ENCODE measurements at regions not wholly inside any gene's neighbourhood (a gene's known extent, or its start where the extent isn't known, plus 50 kb on each side); places are given as distances from the start of the nearest gene placed in this dataset.

DNA sequence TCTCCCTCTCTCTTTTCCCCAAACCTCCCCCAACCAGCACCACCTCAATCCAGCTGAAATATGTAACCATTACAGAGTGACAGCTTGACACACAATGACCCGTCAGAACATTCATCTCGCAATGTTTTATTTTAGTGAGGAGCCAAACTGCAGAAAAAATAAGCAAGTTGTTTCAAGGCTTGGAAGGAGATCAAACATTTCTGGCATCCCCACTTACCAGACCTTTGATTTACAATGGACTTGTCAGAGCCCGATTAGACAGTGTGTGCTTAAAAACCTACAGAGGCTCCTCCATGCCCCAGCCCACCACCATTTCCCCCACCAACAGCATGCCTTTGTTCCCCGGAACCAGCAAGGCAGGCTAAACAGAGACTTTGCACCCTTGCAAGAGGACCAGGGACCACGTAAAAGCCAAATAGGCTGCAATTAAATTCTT lies 382.8 kb upstream of the ZNF507 start:
- ATAC-seq (peak; percentile 66), DNase-seq (peak in 2 of 4 donors; percentile 89 to 90)
- TF ChIP-seq, protein P1, sequence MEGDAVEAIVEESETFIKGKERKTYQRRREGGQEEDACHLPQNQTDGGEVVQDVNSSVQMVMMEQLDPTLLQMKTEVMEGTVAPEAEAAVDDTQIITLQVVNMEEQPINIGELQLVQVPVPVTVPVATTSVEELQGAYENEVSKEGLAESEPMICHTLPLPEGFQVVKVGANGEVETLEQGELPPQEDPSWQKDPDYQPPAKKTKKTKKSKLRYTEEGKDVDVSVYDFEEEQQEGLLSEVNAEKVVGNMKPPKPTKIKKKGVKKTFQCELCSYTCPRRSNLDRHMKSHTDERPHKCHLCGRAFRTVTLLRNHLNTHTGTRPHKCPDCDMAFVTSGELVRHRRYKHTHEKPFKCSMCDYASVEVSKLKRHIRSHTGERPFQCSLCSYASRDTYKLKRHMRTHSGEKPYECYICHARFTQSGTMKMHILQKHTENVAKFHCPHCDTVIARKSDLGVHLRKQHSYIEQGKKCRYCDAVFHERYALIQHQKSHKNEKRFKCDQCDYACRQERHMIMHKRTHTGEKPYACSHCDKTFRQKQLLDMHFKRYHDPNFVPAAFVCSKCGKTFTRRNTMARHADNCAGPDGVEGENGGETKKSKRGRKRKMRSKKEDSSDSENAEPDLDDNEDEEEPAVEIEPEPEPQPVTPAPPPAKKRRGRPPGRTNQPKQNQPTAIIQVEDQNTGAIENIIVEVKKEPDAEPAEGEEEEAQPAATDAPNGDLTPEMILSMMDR (IDR thresholded peaks at IDR 0.05), result no peak
- H3K27me3 ChIP-seq, result no peaks in the 10 kb centered on the region
- intact Hi-C loops (cut with DNase I), result no loop called here
- H3K9me3 ChIP-seq, result no peaks in the 10 kb centered on the region
- H3K27ac ChIP-seq, result no peak overlapping the region
- peaks cover 0 to 8% of the 10 kb centered on the region in 2 donors for H3K4me1 ChIP-seq
- no peaks in the 10 kb centered on the region for H3K36me3 ChIP-seq
- H3K4me3 ChIP-seq, result no peak overlapping the region

DNA sequence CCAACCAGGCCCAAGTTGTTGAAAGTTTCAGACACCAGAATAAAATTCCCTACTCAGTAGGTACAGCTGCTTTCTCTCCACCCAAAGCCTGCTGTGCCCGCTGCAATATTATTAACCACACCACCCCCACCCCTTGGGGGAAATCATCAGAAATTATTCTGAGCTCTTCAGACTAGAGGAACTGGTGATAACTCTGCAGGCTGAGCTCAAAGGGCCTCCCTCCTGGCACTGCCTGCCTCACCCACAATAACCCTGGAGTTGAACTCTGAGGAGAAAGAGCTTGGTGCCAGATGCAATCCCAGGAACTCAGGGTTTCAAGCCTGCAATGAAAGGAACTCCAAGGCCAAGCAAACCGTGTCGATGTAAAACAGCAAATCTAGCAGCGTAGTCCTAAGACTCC lies 381.7 kb upstream of the ZNF507 start:
- intact Hi-C loops (cut with DNase I), result no loop called here
- H3K27ac ChIP-seq, result no peak overlapping the region
- no peak for ATAC-seq

DNA sequence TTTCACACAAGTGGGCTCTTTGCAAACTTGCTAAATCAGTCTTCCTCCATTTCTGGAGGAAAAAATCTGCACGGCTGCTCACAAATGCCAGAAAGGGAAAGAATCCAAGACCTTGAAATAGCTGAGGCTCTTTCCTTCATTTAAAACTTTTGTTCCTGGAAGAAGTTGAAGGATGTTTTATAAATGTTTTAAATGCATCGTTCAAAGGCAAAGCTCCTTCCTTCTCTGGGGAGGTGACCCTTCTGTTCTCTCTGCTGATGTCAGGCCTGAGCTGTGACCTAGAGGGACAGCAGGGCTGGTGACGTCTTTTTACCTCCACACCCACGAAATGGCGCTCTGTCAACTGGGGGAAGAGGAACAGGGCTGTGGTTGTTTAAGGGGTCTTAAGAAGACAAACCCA lies 376.4 kb upstream of the ZNF507 start:
- Histone ChIP-seq H3K4me3 (no peak overlapping the region), H3K9me3 (no peaks in the 10 kb centered on the region), H3K27ac (no peak overlapping the region), H3K4me1 (no peaks in the 10 kb centered on the region), H3K36me3 (no peaks in the 10 kb centered on the region), H3K27me3 (no peaks in the 10 kb centered on the region)
- intact Hi-C loops (cut with DNase I), result no loop called here
- TF ChIP-seq, protein P1 (IDR thresholded peaks at IDR 0.05), result no peak
- no peak for ATAC-seq
- DNase-seq, result no peak

More for the DNA sequence above, 381.7 kb upstream of the ZNF507 start:
- TF ChIP-seq, protein P1 (IDR thresholded peaks at IDR 0.05), result no peak
- Histone ChIP-seq H3K4me3 (no peak overlapping the region), H3K27me3 (no peaks in the 10 kb centered on the region), H3K9me3 (no peaks in the 10 kb centered on the region), H3K36me3 (no peaks in the 10 kb centered on the region), H3K4me1 (peaks cover 0 to 8% of the 10 kb centered on the region in 2 donors)
- no peak for DNase-seq

DNA sequence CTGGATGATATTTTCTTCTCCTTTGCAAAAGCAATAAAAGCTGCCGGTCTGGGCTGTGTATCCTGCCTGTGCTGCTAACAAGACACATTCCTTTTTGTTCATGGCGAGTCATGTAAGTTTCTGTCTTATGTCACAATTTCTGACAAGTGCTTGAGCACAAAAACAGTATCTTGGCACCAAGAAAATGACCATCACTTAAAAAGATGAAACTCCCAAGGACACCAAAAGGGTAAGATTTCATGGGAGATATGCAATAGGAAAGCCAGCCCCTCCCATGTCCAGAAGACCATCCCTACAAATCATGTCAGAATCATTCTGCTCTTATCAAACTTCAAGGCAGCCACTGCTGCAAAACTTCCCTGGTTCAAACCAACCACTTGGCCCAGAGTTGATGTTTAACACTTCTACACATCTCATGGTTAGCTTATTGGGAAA lies 375.4 kb upstream of the ZNF507 start:
- intact Hi-C loops (cut with DNase I), result no loop called here
- H3K36me3 ChIP-seq, result no peaks in the 10 kb centered on the region
- H3K27ac ChIP-seq, result no peak overlapping the region
- TF ChIP-seq, protein P1 (IDR thresholded peaks at IDR 0.05), result no peak
- DNase-seq (no peak), ATAC-seq (no peak)
- H3K27me3 ChIP-seq, result no peaks in the 10 kb centered on the region
- H3K4me3 ChIP-seq, result no peak overlapping the region
- no peaks in the 10 kb centered on the region for H3K4me1 ChIP-seq
- H3K9me3 ChIP-seq, result no peaks in the 10 kb centered on the region

DNA sequence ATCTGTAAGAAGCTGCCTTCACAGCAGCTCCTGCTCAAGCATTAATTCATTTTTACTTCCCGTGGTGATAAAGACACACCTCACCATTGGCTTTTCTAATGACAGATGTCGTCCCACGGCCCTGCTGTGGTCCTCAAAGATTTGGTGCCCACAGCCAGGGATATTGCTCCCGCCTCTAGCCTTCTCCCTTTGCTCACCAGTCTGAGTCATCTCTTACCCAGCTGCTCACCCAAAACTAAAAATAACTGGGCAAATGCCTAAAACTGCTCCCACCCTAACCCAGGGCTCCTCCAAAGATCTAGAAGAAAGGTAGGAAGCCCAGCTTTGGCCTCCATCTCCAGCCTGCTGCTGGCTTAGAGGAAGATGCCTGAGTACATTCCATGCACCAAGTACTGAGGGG lies 371.1 kb upstream of the ZNF507 start:
- ATAC-seq, result no peak
- DNase-seq, result no peak
- no peaks in the 10 kb centered on the region for H3K36me3 ChIP-seq
- H3K27ac ChIP-seq, result no peak overlapping the region
- TF ChIP-seq, protein P1 (IDR thresholded peaks at IDR 0.05), result no peak
- no peaks in the 10 kb centered on the region for H3K4me1 ChIP-seq
- no peaks in the 10 kb centered on the region for H3K9me3 ChIP-seq
- no peaks in the 10 kb centered on the region for H3K27me3 ChIP-seq
- H3K4me3 ChIP-seq, result no peak overlapping the region
- intact Hi-C loops (cut with DNase I), result no loop called here
